RWPE1 (cell line): ENCODE measurements at regions not wholly inside any gene's neighbourhood (a gene's known extent, or its start where the extent isn't known, plus 50 kb on each side); places are given as distances from the start of the nearest gene placed in this dataset.

ENCODE experiments used
- CTCF ChIA-PET: fragments of 350-600 bp; sonication (Branson Sonifier 250); formaldehyde crosslinking; extraction: SDS; loops from one replicate; lab custom pipeline; 2021; lab: Yijun Ruan, JAX
- POLR2A ChIA-PET: fragments of 400-600 bp; formaldehyde crosslinking; extraction: SDS; loops from one replicate; lab custom pipeline; 2020; ENCODE audit warnings: antibody characterized with exemption; ENCODE audit not compliant: low non-redundant PET; lab: Yijun Ruan, JAX
- DNase-seq: peaks from one replicate; pipeline ENCODE4 v3.0.0; 2012; ENCODE audit warnings: low spot score
- H3K27ac ChIP-seq: fragments of 450-650 bp; 2 replicates; pipeline ENCODE4 v1.5.1; 2017
- CTCF ChIP-seq: fragments of 450-650 bp; conservative IDR thresholded peaks from 2 replicates; pipeline ENCODE4 v1.5.1; 2017; ENCODE audit warnings: low read depth, mild to moderate bottlenecking

DNA sequence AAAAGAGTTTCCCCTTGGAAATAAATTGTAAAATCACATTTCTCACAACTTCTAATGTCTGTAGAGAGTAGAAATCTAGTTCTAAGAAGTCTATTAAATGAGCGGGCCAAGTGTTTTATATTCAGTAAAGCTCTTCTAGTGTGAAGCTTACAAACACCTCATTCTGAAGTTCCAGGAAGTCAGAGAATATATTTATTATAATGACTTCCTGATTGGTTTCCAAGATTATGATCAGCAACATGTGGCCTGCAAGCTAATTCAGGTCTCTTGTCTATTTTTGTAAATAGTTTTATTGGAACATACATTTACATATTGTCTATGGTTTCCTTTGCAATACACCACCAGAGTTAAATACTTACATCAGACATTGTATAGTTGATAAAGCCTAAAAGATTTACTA lies 603.9 kb downstream of the AMY1C start:
- no peak overlapping the region for H3K27ac ChIP-seq
- ChIA-PET CTCF (no interaction called here), POLR2A (no interaction called here)
- no peak for DNase-seq
- TF ChIP-seq CTCF, result no peak

DNA sequence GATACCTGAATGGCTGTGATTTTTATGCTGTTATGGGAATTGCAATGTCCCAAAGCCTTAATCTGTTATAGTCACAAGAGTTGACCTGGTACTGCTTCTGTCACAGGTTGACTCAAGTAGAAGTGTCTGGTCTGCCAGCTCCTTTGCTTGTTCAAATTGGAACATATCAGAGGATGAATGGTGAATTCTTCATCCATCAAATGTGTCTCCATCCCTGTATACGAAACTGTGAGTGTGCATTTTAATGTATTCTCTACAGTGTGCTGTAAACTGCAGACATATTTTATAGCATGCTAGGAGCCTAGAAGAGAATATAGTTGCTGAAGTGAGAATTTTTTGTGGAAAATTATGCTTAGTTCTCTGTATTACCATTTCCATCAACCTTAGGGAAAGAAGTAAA lies 608.4 kb downstream of the AMY1C start:
- CTCF ChIA-PET, result no interaction called here
- TF ChIP-seq CTCF, result no peak
- POLR2A ChIA-PET, result no interaction called here
- no peak overlapping the region for H3K27ac ChIP-seq
- no peak for DNase-seq

DNA sequence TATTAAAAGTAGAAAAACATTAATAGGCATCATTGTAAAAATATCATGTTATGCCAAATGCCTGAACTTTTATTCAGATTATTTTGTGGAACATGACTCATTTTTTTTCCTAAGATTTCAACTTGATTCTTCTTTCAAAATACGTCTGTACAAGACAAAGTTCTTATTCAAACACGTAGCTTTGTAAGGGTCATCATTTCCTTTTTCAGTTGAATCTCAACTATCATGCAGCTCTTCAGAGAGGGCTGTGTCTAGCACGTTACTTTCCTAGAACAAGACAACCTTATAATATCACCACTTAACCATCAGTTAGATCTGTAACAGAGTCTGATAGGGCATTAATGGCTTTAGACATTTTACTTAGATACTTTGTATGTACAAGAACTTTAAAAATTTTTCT lies 608.9 kb downstream of the AMY1C start:
- H3K27ac ChIP-seq, result no peak overlapping the region
- no peak for TF ChIP-seq CTCF
- DNase-seq, result no peak
- CTCF ChIA-PET, result no interaction called here
- POLR2A ChIA-PET, result no interaction called here

DNA sequence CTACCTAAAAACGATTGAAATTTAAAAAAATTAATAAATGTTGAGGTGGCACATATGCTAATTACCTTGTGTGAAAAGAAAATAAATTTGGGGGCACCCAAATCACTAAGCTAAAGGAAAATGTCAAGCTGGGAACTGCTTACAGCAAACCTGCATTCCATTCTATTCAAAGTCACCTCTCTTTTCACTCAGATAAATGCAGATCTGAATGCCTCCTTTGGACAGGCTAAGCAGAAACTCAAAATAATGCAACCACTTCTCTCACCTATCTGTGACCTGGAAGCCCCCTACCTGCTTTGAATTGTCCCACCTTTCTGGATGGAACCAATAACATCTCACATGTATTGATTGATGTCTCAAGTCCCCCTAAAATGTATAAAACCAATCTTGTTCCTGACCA lies 628.7 kb downstream of the AMY1C start:
- DNase-seq, result no peak
- TF ChIP-seq CTCF, result no peak
- CTCF ChIA-PET, result no interaction called here
- POLR2A ChIA-PET, result no interaction called here
- H3K27ac ChIP-seq, result no peak overlapping the region

DNA sequence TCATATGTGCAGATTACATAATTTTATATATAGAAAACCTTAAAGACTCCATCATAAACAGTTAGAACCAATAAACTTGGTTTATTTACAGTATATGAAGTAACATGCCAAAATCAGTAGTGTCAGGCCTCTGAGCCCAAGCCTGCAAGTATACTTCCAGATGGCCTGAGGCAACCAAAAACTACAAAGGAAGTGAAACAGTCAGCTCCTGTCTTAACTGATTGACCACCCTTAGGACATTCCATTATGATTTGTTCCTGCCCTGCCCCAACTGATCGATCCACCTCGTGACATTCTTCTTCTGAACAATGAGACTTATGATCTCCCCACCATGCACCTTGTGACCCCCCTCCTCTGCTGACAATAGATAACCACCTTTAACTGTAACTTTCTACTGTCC lies 630.3 kb downstream of the AMY1C start:
- ChIA-PET CTCF (no interaction called here), POLR2A (no interaction called here)
- no peak overlapping the region for H3K27ac ChIP-seq
- no peak for TF ChIP-seq CTCF
- DNase-seq, result no peak

GRCh38 chr1:104387716-104388508 lies 638.2 kb downstream of the AMY1C start:
- H3K27ac ChIP-seq, result no peak overlapping the region
- DNase-seq, result no peak
- CTCF ChIA-PET, result no interaction called here

More at GRCh38 chr1:104387716-104388508, 638.2 kb downstream of the AMY1C start:
- POLR2A ChIA-PET, result no interaction called here
- TF ChIP-seq CTCF, result no peak
